GM12878 (cell line): ENCODE measurements at regions not wholly inside any gene's neighbourhood (a gene's known extent, or its start where the extent isn't known, plus 50 kb on each side); places are given as distances from the start of the nearest gene placed in this dataset.

Experiments
- EP300 ChIP-seq, 2 experiments: fragments of 150-350 bp in 1 of 2; IDR thresholded peaks; 2 replicates each; pipeline ENCODE4 v1.6.1; 2011 to 2012; ENCODE audit warnings: low read depth in 2 of 2, low read length in 2 of 2, borderline replicate concordance in 1 of 2, improper control_type of control experiment in 1 of 2, inconsistent platforms in 1 of 2; ENCODE audit not compliant: control insufficient read depth in 1 of 2
- FOXM1 ChIP-seq: IDR thresholded peaks from 2 replicates; pipeline ENCODE4 v1.6.1; 2012; ENCODE audit warnings: low read depth, mild to moderate bottlenecking, inconsistent platforms, low read length, moderate library complexity
- PBX3 ChIP-seq: IDR thresholded peaks from 2 replicates; pipeline ENCODE4 v1.6.1; 2011; ENCODE audit warnings: mild to moderate bottlenecking, low read depth, low read length, moderate library complexity; ENCODE audit not compliant: insufficient replicate concordance
- POLR2A ChIP-seq: IDR thresholded peaks from 2 replicates; pipeline ENCODE4 v1.6.1; 2011; ENCODE audit warnings: low read depth, mild to moderate bottlenecking, low read length
- RFX5 ChIP-seq: IDR thresholded peaks from 2 replicates; pipeline ENCODE4 v1.6.1; 2011; ENCODE audit warnings: low read depth, low read length, improper control_type of control experiment
- SMAD5 ChIP-seq: IDR thresholded peaks from 2 replicates; pipeline ENCODE4 v1.6.1; 2016; ENCODE audit warnings: antibody characterized with exemption, low read depth
- TF ChIP-seq, protein P1 (sequence below): IDR thresholded peaks from 2 replicates; pipeline ENCODE4 v1.6.1; 2012; ENCODE audit warnings: mild to moderate bottlenecking, low read depth, low read length
- TF ChIP-seq, protein P2 (sequence below), 3 experiments: IDR thresholded peaks in 2 of 3; conservative IDR thresholded peaks in 1 of 3; 2 replicates each; pipeline ENCODE4 v1.5.1; 2011; ENCODE audit warnings: low read depth in 3 of 3, low read length in 3 of 3, mild to moderate bottlenecking in 3 of 3, control low read depth in 2 of 3, moderate library complexity in 2 of 3, inconsistent platforms in 1 of 3, mixed read lengths in 1 of 3; ENCODE audit not compliant: control insufficient read depth in 2 of 3, insufficient read depth in 1 of 3; ENCODE audit errors: extremely low read depth in 1 of 3

- TF ChIP-seq PBX3 = no peak
- TF ChIP-seq, protein P1, sequence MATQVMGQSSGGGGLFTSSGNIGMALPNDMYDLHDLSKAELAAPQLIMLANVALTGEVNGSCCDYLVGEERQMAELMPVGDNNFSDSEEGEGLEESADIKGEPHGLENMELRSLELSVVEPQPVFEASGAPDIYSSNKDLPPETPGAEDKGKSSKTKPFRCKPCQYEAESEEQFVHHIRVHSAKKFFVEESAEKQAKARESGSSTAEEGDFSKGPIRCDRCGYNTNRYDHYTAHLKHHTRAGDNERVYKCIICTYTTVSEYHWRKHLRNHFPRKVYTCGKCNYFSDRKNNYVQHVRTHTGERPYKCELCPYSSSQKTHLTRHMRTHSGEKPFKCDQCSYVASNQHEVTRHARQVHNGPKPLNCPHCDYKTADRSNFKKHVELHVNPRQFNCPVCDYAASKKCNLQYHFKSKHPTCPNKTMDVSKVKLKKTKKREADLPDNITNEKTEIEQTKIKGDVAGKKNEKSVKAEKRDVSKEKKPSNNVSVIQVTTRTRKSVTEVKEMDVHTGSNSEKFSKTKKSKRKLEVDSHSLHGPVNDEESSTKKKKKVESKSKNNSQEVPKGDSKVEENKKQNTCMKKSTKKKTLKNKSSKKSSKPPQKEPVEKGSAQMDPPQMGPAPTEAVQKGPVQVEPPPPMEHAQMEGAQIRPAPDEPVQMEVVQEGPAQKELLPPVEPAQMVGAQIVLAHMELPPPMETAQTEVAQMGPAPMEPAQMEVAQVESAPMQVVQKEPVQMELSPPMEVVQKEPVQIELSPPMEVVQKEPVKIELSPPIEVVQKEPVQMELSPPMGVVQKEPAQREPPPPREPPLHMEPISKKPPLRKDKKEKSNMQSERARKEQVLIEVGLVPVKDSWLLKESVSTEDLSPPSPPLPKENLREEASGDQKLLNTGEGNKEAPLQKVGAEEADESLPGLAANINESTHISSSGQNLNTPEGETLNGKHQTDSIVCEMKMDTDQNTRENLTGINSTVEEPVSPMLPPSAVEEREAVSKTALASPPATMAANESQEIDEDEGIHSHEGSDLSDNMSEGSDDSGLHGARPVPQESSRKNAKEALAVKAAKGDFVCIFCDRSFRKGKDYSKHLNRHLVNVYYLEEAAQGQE = no peak
- TF ChIP-seq POLR2A = no peak
- TF ChIP-seq SMAD5 = no peak
- TF ChIP-seq RFX5 = no peak
- TF ChIP-seq, protein P2, sequence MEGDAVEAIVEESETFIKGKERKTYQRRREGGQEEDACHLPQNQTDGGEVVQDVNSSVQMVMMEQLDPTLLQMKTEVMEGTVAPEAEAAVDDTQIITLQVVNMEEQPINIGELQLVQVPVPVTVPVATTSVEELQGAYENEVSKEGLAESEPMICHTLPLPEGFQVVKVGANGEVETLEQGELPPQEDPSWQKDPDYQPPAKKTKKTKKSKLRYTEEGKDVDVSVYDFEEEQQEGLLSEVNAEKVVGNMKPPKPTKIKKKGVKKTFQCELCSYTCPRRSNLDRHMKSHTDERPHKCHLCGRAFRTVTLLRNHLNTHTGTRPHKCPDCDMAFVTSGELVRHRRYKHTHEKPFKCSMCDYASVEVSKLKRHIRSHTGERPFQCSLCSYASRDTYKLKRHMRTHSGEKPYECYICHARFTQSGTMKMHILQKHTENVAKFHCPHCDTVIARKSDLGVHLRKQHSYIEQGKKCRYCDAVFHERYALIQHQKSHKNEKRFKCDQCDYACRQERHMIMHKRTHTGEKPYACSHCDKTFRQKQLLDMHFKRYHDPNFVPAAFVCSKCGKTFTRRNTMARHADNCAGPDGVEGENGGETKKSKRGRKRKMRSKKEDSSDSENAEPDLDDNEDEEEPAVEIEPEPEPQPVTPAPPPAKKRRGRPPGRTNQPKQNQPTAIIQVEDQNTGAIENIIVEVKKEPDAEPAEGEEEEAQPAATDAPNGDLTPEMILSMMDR (IDR thresholded peaks at IDR 0.05 in 2 of 3, conservative IDR thresholded peaks at IDR 0.05 in 1 of 3; ENCODE audit: control insufficient read depth in 2 of 3, extremely low read depth in 1 of 3, insufficient read depth in 1 of 3, low read depth in 3 of 3, low read length in 3 of 3) = peak; percentile 7 to 20 (median 12); a peak in 3 of 6 replicates
- no peak for TF ChIP-seq EP300 (IDR thresholded peaks at IDR 0.05; ENCODE audit: borderline replicate concordance in 1 of 2, control insufficient read depth in 1 of 2, low read depth in 2 of 2, low read length in 2 of 2)
- TF ChIP-seq FOXM1 = no peak
These were observed 111.4 kb downstream of the SIK1 start for GRCh38 chr21:43315244-43316137.
